H1 (cell line): ENCODE measurements at regions not wholly inside any gene's neighbourhood (a gene's known extent, or its start where the extent isn't known, plus 50 kb on each side); places are given as distances from the start of the nearest gene placed in this dataset.

Experiments
- CTCF ChIA-PET: fragments of 300-600 bp; sonication (Branson Sonifier 250); formaldehyde crosslinking; loops from one replicate; lab custom pipeline; 2021; ENCODE audit not compliant: partially characterized antibody; lab: Charles Lee
- POLR2A ChIA-PET: fragments of 300-600 bp; sonication (Branson Sonifier 250); formaldehyde crosslinking; loops from one replicate; lab custom pipeline; 2021; ENCODE audit warnings: inconsistent platforms; ENCODE audit not compliant: partially characterized antibody; lab: Charles Lee
- DNase-seq, 2 experiments: peaks; one replicate each; pipeline versions ENCODE4 v3.0.0 to v3.0.0-alpha.2; 2010 to 2022; ENCODE audit warnings: low spot score in 2 of 2, low read depth in 1 of 2, mixed read lengths in 1 of 2
- FAIRE-seq: peaks from 2 replicates; lab custom pipeline; 2011; peaks lifted over from hg19 to GRCh38; lab: Jason Lieb, UNC
- H2AFZ ChIP-seq: 2 replicates; pipeline ENCODE4 v1.8.1; 2012; ENCODE audit warnings: low read length, inconsistent platforms
- H2AK5ac ChIP-seq: 2 replicates; pipeline ENCODE4 v1.6.1; 2013; ENCODE audit warnings: low read depth, low read length
- H2BK120ac ChIP-seq: replicated peaks from 2 replicates; pipeline ENCODE3; 2013; ENCODE audit warnings: low read depth, low read length, inconsistent platforms
- H2BK12ac ChIP-seq: 2 replicates; pipeline ENCODE4 v1.6.1; 2013; ENCODE audit warnings: low read depth, low read length
- H2BK15ac ChIP-seq: 2 replicates; pipeline ENCODE4 v1.6.1; 2013; ENCODE audit warnings: low read length
- H2BK20ac ChIP-seq: 2 replicates; pipeline ENCODE4 v1.6.1; 2013; ENCODE audit warnings: low read length
- H2BK5ac ChIP-seq: 2 replicates; pipeline ENCODE4 v1.6.1; 2013; ENCODE audit warnings: low read depth, low read length
- H3K14ac ChIP-seq: 2 replicates; pipeline ENCODE4 v1.6.1; 2013; ENCODE audit warnings: inconsistent platforms; ENCODE audit not compliant: insufficient read length
- H3K18ac ChIP-seq: 2 replicates; pipeline ENCODE4 v1.6.1; 2013; ENCODE audit warnings: low read length; ENCODE audit errors: extremely low read depth
- H3K23ac ChIP-seq: 2 replicates; pipeline ENCODE4 v1.6.1; 2013; ENCODE audit warnings: inconsistent platforms; ENCODE audit not compliant: insufficient read length
- H3K23me2 ChIP-seq: 2 replicates; pipeline ENCODE4 v1.6.1; 2013; ENCODE audit warnings: low read depth, low read length
- H3K27ac ChIP-seq: 2 replicates; pipeline ENCODE4 v1.6.1; 2011; ENCODE audit warnings: low read depth, low read length, inconsistent platforms
- H3K27me3 ChIP-seq, 4 experiments: replicated peaks in 1 of 4; 1 replicate in 1 of 4; 2 replicates in 3 of 4; pipeline versions ENCODE4 v1.6.1 to v1.8.1; 2011 to 2013; ENCODE audit warnings: low read length in 3 of 4, mild to moderate bottlenecking in 3 of 4, inconsistent platforms in 2 of 4, mixed read lengths in 2 of 4, moderate library complexity in 1 of 4; ENCODE audit not compliant: control insufficient read depth in 3 of 4, insufficient read depth in 3 of 4; ENCODE audit errors: extremely low read depth in 1 of 4
- H3K36me3 ChIP-seq, 4 experiments: 2 replicates each; pipeline versions ENCODE4 v1.6.1 to v1.8.1; 2011 to 2013; ENCODE audit warnings: mild to moderate bottlenecking in 4 of 4, low read length in 3 of 4, moderate library complexity in 2 of 4, control low read depth in 1 of 4, inconsistent platforms in 1 of 4; ENCODE audit not compliant: insufficient read depth in 4 of 4, control insufficient read depth in 2 of 4
- H3K4ac ChIP-seq: replicated peaks from 2 replicates; pipeline ENCODE3; 2013; ENCODE audit warnings: low read length, low read depth, mixed read lengths, inconsistent platforms; ENCODE audit not compliant: insufficient read length
- H3K4me1 ChIP-seq, 4 experiments: replicated peaks in 1 of 4; 1 replicate in 1 of 4; 2 replicates in 3 of 4; pipeline versions ENCODE4 v1.6.1 to v1.8.1; 2011 to 2013; ENCODE audit warnings: low read length in 3 of 4, inconsistent platforms in 2 of 4, mixed read lengths in 1 of 4; ENCODE audit not compliant: insufficient read depth in 4 of 4, control insufficient read depth in 3 of 4
- H3K4me2 ChIP-seq, 2 experiments: 2 replicates each; pipeline versions ENCODE4 v1.6.1 to v1.8.1; 2011 to 2013; ENCODE audit warnings: low read depth in 2 of 2, low read length in 2 of 2, control low read depth in 1 of 2, inconsistent platforms in 1 of 2, mild to moderate bottlenecking in 1 of 2; ENCODE audit not compliant: insufficient read depth in 1 of 2
- H3K4me3 ChIP-seq, 4 experiments: fragments of 200-600, 300-600 bp in 1 of 4; sonication (generic), shearing (Covaris generic), sonication (Bioruptor Twin) in 1 of 4; 2 replicates each; pipeline versions ENCODE4 v1.5.1 to v1.8.1; 2011 to 2016; ENCODE audit warnings: low read length in 4 of 4, low read depth in 3 of 4, control low read depth in 2 of 4, inconsistent platforms in 2 of 4, mild to moderate bottlenecking in 2 of 4, mixed read lengths in 1 of 4, moderate library complexity in 1 of 4; ENCODE audit not compliant: insufficient read depth in 2 of 4; ENCODE audit errors: extremely low read depth in 1 of 4
- H3K56ac ChIP-seq: replicated peaks from 2 replicates; pipeline ENCODE3; 2013; ENCODE audit warnings: low read depth, mild to moderate bottlenecking, mixed read lengths, low read length, inconsistent platforms; ENCODE audit not compliant: insufficient read length
- H3K79me1 ChIP-seq: 2 replicates; pipeline ENCODE4 v1.6.1; 2013; ENCODE audit warnings: low read depth, low read length, control low read depth
- H3K79me2 ChIP-seq, 2 experiments: 2 replicates each; pipeline versions ENCODE4 v1.6.1 to v1.8.1; 2012 to 2013; ENCODE audit warnings: low read length in 2 of 2, mild to moderate bottlenecking in 2 of 2, inconsistent platforms in 1 of 2; ENCODE audit not compliant: insufficient read depth in 2 of 2, control insufficient read depth in 1 of 2
- H3K9ac ChIP-seq, 4 experiments: replicated peaks in 1 of 4; 1 replicate in 1 of 4; 2 replicates in 3 of 4; pipeline versions ENCODE4 v1.6.1 to v1.8.1; 2011 to 2013; ENCODE audit warnings: low read depth in 3 of 4, low read length in 3 of 4, control low read depth in 2 of 4, mild to moderate bottlenecking in 2 of 4, moderate library complexity in 2 of 4, inconsistent platforms in 1 of 4; ENCODE audit errors: extremely low read depth in 1 of 4
- H3K9me3 ChIP-seq, 2 experiments: 2 replicates each; pipeline versions ENCODE4 v1.6.1 to v1.8.1; 2012 to 2013; ENCODE audit warnings: mild to moderate bottlenecking in 2 of 2, moderate library complexity in 2 of 2, control low read depth in 1 of 2, inconsistent platforms in 1 of 2, low read depth in 1 of 2, low read length in 1 of 2, mixed read lengths in 1 of 2; ENCODE audit not compliant: insufficient read depth in 2 of 2
- H4K20me1 ChIP-seq, 2 experiments: replicated peaks in 1 of 2; 2 replicates each; pipeline versions ENCODE3 to v1.8.1; 2011 to 2013; ENCODE audit warnings: inconsistent platforms in 2 of 2, low read length in 2 of 2, mild to moderate bottlenecking in 1 of 2; ENCODE audit not compliant: insufficient read depth in 2 of 2, control insufficient read depth in 1 of 2
- H4K5ac ChIP-seq: 2 replicates; pipeline ENCODE4 v1.6.1; 2013; ENCODE audit warnings: low read length, low read depth, mixed read lengths, inconsistent platforms; ENCODE audit not compliant: insufficient read length
- H4K8ac ChIP-seq: 2 replicates; pipeline ENCODE4 v1.8.0; 2013; ENCODE audit warnings: mild to moderate bottlenecking, moderate library complexity, low read length, inconsistent platforms; ENCODE audit not compliant: insufficient read depth; ENCODE audit errors: extremely low read depth
- H4K91ac ChIP-seq: replicated peaks from 2 replicates; pipeline ENCODE3; 2013; ENCODE audit warnings: low read length, mixed read lengths, inconsistent platforms; ENCODE audit not compliant: insufficient read length
- CBX5 ChIP-seq: fragments of 300-800, 300-1000 bp; sonication (generic); IDR thresholded peaks from 2 replicates; pipeline ENCODE4 v1.7.1; 2016; ENCODE audit warnings: antibody characterized with exemption, low read length, low read depth
- CHD1 ChIP-seq: IDR thresholded peaks from 2 replicates; pipeline ENCODE4 v1.6.1; 2012; ENCODE audit warnings: low read depth, low read length, improper control_type of control experiment
- CTBP2 ChIP-seq: IDR thresholded peaks from 2 replicates; pipeline ENCODE4 v1.7.0; 2011; ENCODE audit warnings: borderline replicate concordance, mild to moderate bottlenecking, moderate library complexity, mixed read lengths, low read length; ENCODE audit not compliant: insufficient read depth, insufficient read length
- EP300 ChIP-seq, 2 experiments: IDR thresholded peaks; 1 replicate in 1 of 2; 2 replicates in 1 of 2; pipeline ENCODE4 v1.6.1; 2011 to 2012; ENCODE audit warnings: low read depth in 2 of 2, low read length in 2 of 2, mild to moderate bottlenecking in 2 of 2, borderline replicate concordance in 1 of 2, inconsistent platforms in 1 of 2, moderate library complexity in 1 of 2
- GTF2F1 ChIP-seq: IDR thresholded peaks from 2 replicates; pipeline ENCODE4 v1.6.1; 2012; ENCODE audit warnings: low read depth, low read length, improper control_type of control experiment, borderline replicate concordance
- HDAC2 ChIP-seq, 2 experiments: fragments of 300-600 bp in 1 of 2; sonication (generic) in 1 of 2; IDR thresholded peaks; 2 replicates each; pipeline ENCODE4 v1.6.1; 2011 to 2012; ENCODE audit warnings: low read depth in 2 of 2, low read length in 2 of 2, mild to moderate bottlenecking in 2 of 2, moderate library complexity in 2 of 2, borderline replicate concordance in 1 of 2, inconsistent platforms in 1 of 2
- HDAC6 ChIP-seq: IDR thresholded peaks from one replicate; pipeline ENCODE4 v1.7.1; 2012; ENCODE audit warnings: low read depth, mild to moderate bottlenecking, inconsistent platforms, low read length, moderate library complexity
- RBBP5 ChIP-seq: IDR thresholded peaks from 2 replicates; pipeline ENCODE4 v1.7.1; 2012; ENCODE audit warnings: low read depth, mild to moderate bottlenecking, inconsistent platforms, low read length, moderate library complexity, borderline replicate concordance
- SP4 ChIP-seq: IDR thresholded peaks from 2 replicates; pipeline ENCODE4 v1.6.1; 2012; ENCODE audit warnings: low read length, inconsistent platforms
- TAF1 ChIP-seq: IDR thresholded peaks from 2 replicates; pipeline ENCODE4 v1.6.1; 2011; ENCODE audit warnings: mild to moderate bottlenecking, low read depth, low read length
- ZNF274 ChIP-seq: IDR thresholded peaks from 2 replicates; pipeline ENCODE4 v1.7.0; 2012; ENCODE audit warnings: low read length, borderline replicate concordance; ENCODE audit errors: extremely low read depth
- WGBS, 2 experiments: shearing (Covaris generic) in 1 of 2; methylation state at CpG; one replicate each; pipeline versions ENCODE4 v1.1.6 to v1.1.7; 2013 to 2015; ENCODE audit warnings: low lambda C conversion rate in 2 of 2, mixed read lengths in 2 of 2, inconsistent platforms in 1 of 2, low coverage in 1 of 2, missing lambda C conversion rate in 1 of 2; ENCODE audit not compliant: insufficient replicate concordance in 2 of 2, insufficient coverage in 1 of 2, insufficient read length in 1 of 2; ENCODE audit errors: extremely low coverage in 1 of 2, missing lambda C conversion rate in 1 of 2; 5-methylcytosine and 5-hydroxymethylcytosine counted together
- TF ChIP-seq, protein P1 (sequence below), 3 experiments: IDR thresholded peaks; 1 replicate in 2 of 3; 2 replicates in 1 of 3; pipeline versions ENCODE4 v1.5.1 to v1.6.1; 2011; ENCODE audit warnings: low read length in 3 of 3, mild to moderate bottlenecking in 3 of 3, inconsistent platforms in 2 of 3, low read depth in 1 of 3, moderate library complexity in 1 of 3; ENCODE audit not compliant: insufficient read depth in 1 of 3; ENCODE audit errors: control extremely low read depth in 1 of 3

DNA sequence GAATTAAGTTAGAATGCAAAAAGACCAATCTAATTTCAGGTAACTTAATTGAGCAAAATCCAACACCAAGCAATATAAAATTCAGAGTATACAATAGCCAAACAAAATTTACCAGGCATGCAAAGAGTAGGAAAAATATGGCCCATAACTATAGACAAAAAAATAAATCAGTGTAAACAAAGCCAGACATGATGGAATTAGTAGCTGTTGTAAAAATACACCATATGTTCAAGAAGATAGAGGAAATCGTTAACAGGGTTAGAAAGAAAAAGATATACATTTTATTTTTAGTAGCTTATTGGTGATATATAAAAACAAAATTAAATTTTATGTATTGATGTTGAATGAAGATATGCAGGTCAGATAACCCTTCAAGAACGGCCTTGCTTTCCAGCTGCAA lies 621.1 kb upstream of the MIR17HG start:
- Histone ChIP-seq H4K91ac (no peak overlapping the region), H3K4me3 (no peak overlapping the region), H3K36me3 (no peaks in the 10 kb centered on the region), H2BK5ac (no peak overlapping the region), H3K27ac (no peak overlapping the region), H3K23ac (no peak overlapping the region), H3K27me3 (no peaks in the 10 kb centered on the region), H3K56ac (no peak overlapping the region), H3K79me2 (no peaks in the 10 kb centered on the region), H3K4ac (no peak overlapping the region), H2BK120ac (no peak overlapping the region), H3K79me1 (no peaks in the 10 kb centered on the region), H3K9me3 (no peaks in the 10 kb centered on the region), H4K20me1 (no peaks in the 10 kb centered on the region), H2BK15ac (no peak overlapping the region), H2AFZ (no peak overlapping the region), H3K14ac (no peak overlapping the region), H3K23me2 (no peaks in the 10 kb centered on the region), H4K5ac (no peak overlapping the region), H3K18ac (no peak overlapping the region), H3K9ac (no peak overlapping the region), H3K4me1 (no peaks in the 10 kb centered on the region), H2BK20ac (no peak overlapping the region), H4K8ac (no peak overlapping the region), H2BK12ac (no peak overlapping the region), H2AK5ac (no peak overlapping the region), H3K4me2 (no peak overlapping the region)
- CTCF ChIA-PET = interaction anchor here (0.9 to 1.8 kb wide), 4 partner anchors 141 to 329 kb away, joined by 3 to 6 read pairs (median 4); no protein-coding TSS in a partner anchor
- POLR2A ChIA-PET = no interaction called here
- DNase-seq = no peak
- no peak for FAIRE-seq
- WGBS, 2 experiments = 87% methylated on average over 2 of the region's 2 CpGs; no CpG with 5 or more reads in 1 of the 2 experiments
- TF ChIP-seq CBX5 (no peak), HDAC6 (no peak), CHD1 (no peak), SP4 (no peak), ZNF274 (no peak), CTBP2 (no peak), RBBP5 (no peak), EP300 (IDR thresholded peaks at IDR 0.05; ENCODE audit: borderline replicate concordance in 1 of 2, low read depth in 2 of 2, low read length in 2 of 2) (no peak), TAF1 (no peak), GTF2F1 (no peak), HDAC2 (IDR thresholded peaks at IDR 0.05; ENCODE audit: borderline replicate concordance in 1 of 2, low read depth in 2 of 2, low read length in 2 of 2) (no peak)
- TF ChIP-seq, protein P1, sequence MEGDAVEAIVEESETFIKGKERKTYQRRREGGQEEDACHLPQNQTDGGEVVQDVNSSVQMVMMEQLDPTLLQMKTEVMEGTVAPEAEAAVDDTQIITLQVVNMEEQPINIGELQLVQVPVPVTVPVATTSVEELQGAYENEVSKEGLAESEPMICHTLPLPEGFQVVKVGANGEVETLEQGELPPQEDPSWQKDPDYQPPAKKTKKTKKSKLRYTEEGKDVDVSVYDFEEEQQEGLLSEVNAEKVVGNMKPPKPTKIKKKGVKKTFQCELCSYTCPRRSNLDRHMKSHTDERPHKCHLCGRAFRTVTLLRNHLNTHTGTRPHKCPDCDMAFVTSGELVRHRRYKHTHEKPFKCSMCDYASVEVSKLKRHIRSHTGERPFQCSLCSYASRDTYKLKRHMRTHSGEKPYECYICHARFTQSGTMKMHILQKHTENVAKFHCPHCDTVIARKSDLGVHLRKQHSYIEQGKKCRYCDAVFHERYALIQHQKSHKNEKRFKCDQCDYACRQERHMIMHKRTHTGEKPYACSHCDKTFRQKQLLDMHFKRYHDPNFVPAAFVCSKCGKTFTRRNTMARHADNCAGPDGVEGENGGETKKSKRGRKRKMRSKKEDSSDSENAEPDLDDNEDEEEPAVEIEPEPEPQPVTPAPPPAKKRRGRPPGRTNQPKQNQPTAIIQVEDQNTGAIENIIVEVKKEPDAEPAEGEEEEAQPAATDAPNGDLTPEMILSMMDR (IDR thresholded peaks at IDR 0.05; ENCODE audit: control extremely low read depth in 1 of 3, insufficient read depth in 1 of 3, low read depth in 1 of 3, low read length in 3 of 3) = no peak
